ENCODE measurements at regions not wholly inside any gene's neighbourhood (a gene's known extent, or its start where the extent isn't known, plus 50 kb on each side); places are given as distances from the start of the nearest gene placed in this dataset.

- Histone ChIP-seq H3K4me1 (ENCODE audit: control insufficient read depth in 4 of 4, insufficient read depth in 4 of 4, low read length in 3 of 4) (no peaks in the 10 kb centered on the region), H3K36me3 (ENCODE audit: control insufficient read depth in 4 of 4, insufficient read depth in 3 of 4, low read depth in 1 of 4, low read length in 3 of 4) (no peaks in the 10 kb centered on the region), H3K4me3 (ENCODE audit: low read depth in 1 of 3, low read length in 3 of 3) (no peak overlapping the region), H3K9me3 (ENCODE audit: control insufficient read depth in 4 of 4, low read length in 3 of 4) (peaks cover 0 to 9% (median 4%) of the 10 kb centered on the region in 4 donors), H3K27me3 (ENCODE audit: control insufficient read depth in 4 of 4, insufficient read depth in 4 of 4, low read length in 3 of 4) (peaks cover 0 to 8% (median 0%) of the 10 kb centered on the region in 4 donors), H3K27ac (ENCODE audit: low read depth in 1 of 2, low read length in 2 of 2) (no peak overlapping the region), H3K9ac (ENCODE audit: low read depth in 1 of 2, low read length in 2 of 2) (no peak overlapping the region)
- WGBS: 81% methylated on average over 6 of the region's 6 CpGs
- DNase-seq (ENCODE audit: low spot score): no peak
- no peak for TF ChIP-seq NR2F2 (IDR thresholded peaks at IDR 0.05)
- TF ChIP-seq FOXA1 (IDR thresholded peaks at IDR 0.05): no peak
- TF ChIP-seq HNF4G (IDR thresholded peaks at IDR 0.05): no peak
- no peak for TF ChIP-seq JUND (IDR thresholded peaks at IDR 0.05)
- no peak for TF ChIP-seq RXRA (IDR thresholded peaks at IDR 0.05)
- TF ChIP-seq HNF4A (conservative IDR thresholded peaks at IDR 0.05): no peak
- no peak for TF ChIP-seq TAF1 (conservative IDR thresholded peaks at IDR 0.05)
- no peak for TF ChIP-seq EGR1 (IDR thresholded peaks at IDR 0.05; ENCODE audit: low read depth in 2 of 2)
- no peak for TF ChIP-seq REST (IDR thresholded peaks at IDR 0.05)
- TF ChIP-seq CTCF (IDR thresholded peaks at IDR 0.05; ENCODE audit: low read depth, low read length, missing input control): no peak
- TF ChIP-seq FOXA2 (IDR thresholded peaks at IDR 0.05): no peak
- TF ChIP-seq MAX (IDR thresholded peaks at IDR 0.05): no peak
- no peak for TF ChIP-seq RAD21 (IDR thresholded peaks at IDR 0.05)
Measured at GRCh38 chr1:4959216-4959615, 304.8 kb downstream of the AJAP1 start.

GRCh38 chr1:4957027-4957426 is 302.6 kb downstream of the AJAP1 start:
- no peak overlapping the region for H3K27ac ChIP-seq (ENCODE audit: low read depth in 1 of 2, low read length in 2 of 2)
- H3K9me3 ChIP-seq (ENCODE audit: control insufficient read depth in 4 of 4, low read length in 3 of 4): peaks cover 0 to 13% (median 9%) of the 10 kb centered on the region in 4 donors
- H3K4me3 ChIP-seq (ENCODE audit: low read depth in 1 of 3, low read length in 3 of 3): no peak overlapping the region
- H3K27me3 ChIP-seq (ENCODE audit: control insufficient read depth in 4 of 4, insufficient read depth in 4 of 4, low read length in 3 of 4): no peaks in the 10 kb centered on the region
- H3K9ac ChIP-seq (ENCODE audit: low read depth in 1 of 2, low read length in 2 of 2): no peak overlapping the region
- DNase-seq (ENCODE audit: low spot score): no peak
- H3K4me1 ChIP-seq (ENCODE audit: control insufficient read depth in 4 of 4, insufficient read depth in 4 of 4, low read length in 3 of 4): no peaks in the 10 kb centered on the region
- no peaks in the 10 kb centered on the region for H3K36me3 ChIP-seq (ENCODE audit: control insufficient read depth in 4 of 4, insufficient read depth in 3 of 4, low read depth in 1 of 4, low read length in 3 of 4)
- WGBS: 85% methylated on average over 4 of the region's 4 CpGs
- no peak for TF ChIP-seq YY1 (IDR thresholded peaks at IDR 0.05)
- TF ChIP-seq JUND (IDR thresholded peaks at IDR 0.05): no peak
- no peak for TF ChIP-seq SP1 (IDR thresholded peaks at IDR 0.05)
- no peak for TF ChIP-seq HNF4G (IDR thresholded peaks at IDR 0.05)
- TF ChIP-seq FOXA2 (IDR thresholded peaks at IDR 0.05): no peak
- no peak for TF ChIP-seq RXRA (IDR thresholded peaks at IDR 0.05)
- TF ChIP-seq ATF3 (IDR thresholded peaks at IDR 0.05): no peak
- no peak for TF ChIP-seq HNF4A (conservative IDR thresholded peaks at IDR 0.05)
- no peak for TF ChIP-seq GABPA (IDR thresholded peaks at IDR 0.05 in 1 of 2, conservative IDR thresholded peaks at IDR 0.05 in 1 of 2)
- TF ChIP-seq FOXA1 (IDR thresholded peaks at IDR 0.05): no peak
- no peak for TF ChIP-seq REST (IDR thresholded peaks at IDR 0.05)
- TF ChIP-seq EGR1 (IDR thresholded peaks at IDR 0.05; ENCODE audit: low read depth in 2 of 2): no peak
- TF ChIP-seq CTCF (IDR thresholded peaks at IDR 0.05; ENCODE audit: low read depth, low read length, missing input control): no peak
- TF ChIP-seq ZBTB33 (IDR thresholded peaks at IDR 0.05): no peak
- TF ChIP-seq NR2F2 (IDR thresholded peaks at IDR 0.05): no peak
- TF ChIP-seq TAF1 (conservative IDR thresholded peaks at IDR 0.05): no peak
- TF ChIP-seq RAD21 (IDR thresholded peaks at IDR 0.05): no peak
